ENCODE measurements at regions not wholly inside any gene's neighbourhood (a gene's known extent, or its start where the extent isn't known, plus 50 kb on each side); places are given as distances from the start of the nearest gene placed in this dataset.

DNA sequence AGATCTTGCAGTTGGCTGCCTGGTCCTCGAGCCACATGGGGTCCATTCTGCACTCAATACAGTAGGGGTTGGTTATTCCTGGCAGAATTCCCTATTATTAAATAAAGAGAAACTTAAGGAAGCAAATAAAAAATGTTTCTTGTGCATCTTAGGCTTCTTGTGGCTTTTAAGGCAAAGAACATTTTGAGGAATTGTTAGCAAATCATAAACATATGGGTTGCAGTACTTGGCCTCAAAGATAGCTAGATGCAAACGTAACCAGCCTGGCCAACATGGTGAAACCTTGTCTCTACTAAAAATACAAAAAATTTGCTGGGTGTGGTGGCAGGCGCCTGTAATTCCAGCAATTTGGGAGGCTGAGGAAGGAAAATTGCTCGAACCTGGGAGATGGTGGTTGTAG, 50.8 kb upstream of the KCNA5 start:
- Histone ChIP-seq H3K9ac (ENCODE audit: low read depth, low read length) (no peak overlapping the region), H3K4me2 (ENCODE audit: low read length) (no peak overlapping the region), H3K36me3 (ENCODE audit: insufficient read depth, low read length) (no peaks in the 10 kb centered on the region), H3K4me1 (ENCODE audit: control insufficient read depth, insufficient read depth, low read length) (peaks cover 6% of the 10 kb centered on the region), H3K27me3 (ENCODE audit: control insufficient read depth, insufficient read depth, low read length) (peaks cover 13% of the 10 kb centered on the region), H3K4me3 (ENCODE audit: low read length) (no peak overlapping the region), H3K9me3 (replicated peaks; ENCODE audit: low read length) (no peaks in the 10 kb centered on the region)
